Cerebellar cortex (tissue), 1 donor: ENCODE measurements at regions not wholly inside any gene's neighbourhood (a gene's known extent, or its start where the extent isn't known, plus 50 kb on each side); places are given as distances from the start of the nearest gene placed in this dataset.
"Not testable (repeated sequence)": the region's sequence is repeated elsewhere in the genome, so short reads cannot be mapped to it uniquely, and the experiment has no call there.

ENCODE experiments used
- DNase-seq: peaks from one replicate; pipeline ENCODE4 v3.0.0-alpha.2; 2015; ENCODE audit warnings: low spot score

DNA sequence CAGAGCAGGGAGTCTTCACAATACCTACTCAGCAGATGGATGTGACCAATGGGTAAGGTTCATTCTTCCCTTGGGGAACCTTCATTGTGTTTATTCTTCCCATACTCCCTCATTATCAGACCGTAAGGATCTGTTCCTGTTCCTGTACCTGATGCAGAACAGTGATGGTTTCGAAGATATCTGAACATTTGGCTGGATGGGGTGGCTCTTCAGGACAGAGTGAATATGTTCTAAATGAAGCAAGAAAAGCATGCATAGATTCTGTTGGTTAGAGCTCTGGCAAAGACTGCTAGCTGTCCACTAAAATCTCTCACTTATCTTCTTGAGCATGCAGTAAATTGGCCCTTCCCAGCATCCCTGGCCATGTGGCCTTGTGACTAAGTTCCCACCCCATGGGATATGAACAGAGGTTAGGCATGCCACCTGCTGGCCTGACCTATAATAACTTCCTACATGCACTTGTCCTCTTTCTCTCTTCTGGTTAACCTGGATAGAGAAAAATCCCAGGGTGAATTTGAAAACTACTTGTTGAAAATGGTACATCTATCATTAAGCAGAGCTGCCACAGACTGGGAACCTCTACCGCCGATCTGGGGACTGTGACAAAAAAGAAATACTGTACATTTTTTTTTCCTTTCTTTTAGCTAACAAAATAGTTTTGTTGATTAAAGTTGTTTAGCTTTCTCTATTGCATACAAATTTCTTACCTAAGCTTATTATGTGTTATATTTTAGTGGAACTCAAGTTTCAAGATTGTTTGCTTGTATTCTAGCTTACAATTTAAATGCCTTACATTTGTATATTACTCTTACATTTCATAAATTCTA lies 60.0 kb upstream of the BANK1 start:
- DNase-seq = peak; percentile 35

DNA sequence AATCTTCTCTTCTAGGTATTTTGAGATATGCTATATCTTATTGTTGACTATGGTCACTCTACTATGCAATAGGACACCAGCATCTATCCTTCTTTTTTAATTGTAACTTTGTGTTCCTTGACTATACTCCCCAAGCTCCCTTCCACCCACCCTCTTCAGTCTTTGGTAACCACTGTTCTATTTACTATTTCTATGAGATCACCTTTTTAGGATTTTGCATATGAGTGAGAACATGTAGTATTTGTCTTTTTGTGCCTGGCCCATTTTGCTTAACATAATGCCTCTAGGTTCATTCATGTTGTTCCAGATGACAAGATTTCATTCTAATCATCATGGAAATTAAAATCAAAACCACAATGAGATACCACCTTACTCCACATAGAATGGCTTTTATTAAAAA lies 63.3 kb upstream of the BANK1 start:
- DNase-seq = no peak

DNA sequence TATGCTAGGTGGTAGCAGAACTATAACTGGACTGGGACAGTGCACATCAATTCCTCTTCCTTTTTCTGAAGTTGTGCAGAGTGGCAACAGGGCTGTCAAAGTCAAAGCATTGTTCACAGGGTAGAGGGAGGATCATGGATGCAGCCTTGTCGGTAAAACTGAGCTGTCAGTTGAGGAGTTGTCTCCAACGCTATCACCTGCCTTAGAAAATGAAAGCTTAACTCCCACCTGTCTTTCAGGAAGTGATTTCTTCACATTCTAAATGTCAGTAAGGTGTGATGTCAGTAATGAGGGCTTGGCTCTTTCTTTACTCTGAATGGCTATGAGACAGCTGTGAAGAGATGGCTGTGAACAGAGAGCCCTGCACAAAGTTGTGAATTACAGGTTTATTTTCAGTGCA lies 66.4 kb upstream of the BANK1 start:
- DNase-seq = no peak

DNA sequence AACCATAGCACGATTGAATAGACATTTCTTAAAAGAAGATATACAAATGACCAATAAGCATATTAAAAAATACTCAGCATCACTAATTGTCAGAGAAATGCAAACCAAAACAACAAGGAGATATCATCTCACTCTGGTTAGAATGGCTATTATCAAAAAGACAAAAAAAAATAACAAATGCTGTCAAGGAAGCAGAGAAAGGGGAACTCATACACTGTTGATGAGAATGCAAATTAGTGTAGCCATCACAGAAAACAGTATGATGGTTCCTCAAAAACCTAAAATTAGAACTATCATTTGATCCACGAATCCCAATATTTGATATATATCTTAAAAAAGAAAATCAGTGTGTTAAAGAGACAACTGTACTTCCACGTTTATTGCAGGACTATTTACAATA lies 71.7 kb upstream of the BANK1 start:
- no peak for DNase-seq

DNA sequence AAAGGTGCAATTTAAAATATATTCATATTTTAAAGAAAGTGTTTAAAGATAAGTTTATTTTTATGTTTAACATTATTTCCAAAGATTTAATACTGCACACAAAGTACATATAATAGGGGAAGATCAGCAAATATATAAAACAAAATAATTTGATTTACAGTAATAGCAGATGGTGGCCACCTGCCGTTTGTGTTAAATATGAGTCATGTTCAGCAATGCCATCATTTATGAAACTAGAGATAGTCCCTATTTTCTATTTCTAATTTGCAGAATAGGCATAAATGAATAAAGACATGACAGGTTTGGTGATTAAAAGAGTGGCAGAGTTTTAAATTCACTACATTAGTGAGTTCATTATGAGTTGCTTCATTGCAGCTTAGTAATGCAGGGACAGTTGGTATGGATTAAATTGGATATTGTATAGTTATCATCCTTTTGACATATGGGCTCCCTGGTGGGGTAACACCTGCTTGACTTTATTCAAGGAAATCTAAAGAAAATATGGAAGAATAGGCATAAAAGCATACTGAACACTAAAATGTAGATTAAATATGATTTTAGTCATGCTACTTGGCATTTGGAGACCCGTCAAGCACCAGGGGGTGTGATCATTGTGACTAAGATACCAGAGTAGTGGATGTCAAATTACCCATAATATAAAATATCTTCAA lies 78.8 kb upstream of the BANK1 start:
- DNase-seq = peak; percentile 61

DNA sequence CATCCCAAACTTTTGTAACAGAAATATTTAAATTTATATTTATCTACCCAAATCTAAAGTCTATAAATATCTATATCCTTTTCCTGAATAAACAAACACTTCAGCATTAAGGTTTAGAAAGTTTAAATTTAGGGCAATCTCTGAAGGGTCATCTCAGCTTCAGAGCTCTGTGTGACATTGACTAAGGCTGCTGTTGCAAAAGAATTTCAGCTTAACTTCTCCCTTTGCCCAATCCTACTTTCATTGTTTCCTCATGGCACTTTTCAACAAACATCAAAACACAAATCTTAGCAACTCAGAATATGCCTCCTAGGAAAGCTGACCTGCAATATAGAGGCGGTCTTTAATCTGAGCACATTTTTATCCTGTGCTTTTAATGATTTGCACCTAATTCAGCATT lies 79.7 kb upstream of the BANK1 start:
- DNase-seq = peak; percentile 4

DNA sequence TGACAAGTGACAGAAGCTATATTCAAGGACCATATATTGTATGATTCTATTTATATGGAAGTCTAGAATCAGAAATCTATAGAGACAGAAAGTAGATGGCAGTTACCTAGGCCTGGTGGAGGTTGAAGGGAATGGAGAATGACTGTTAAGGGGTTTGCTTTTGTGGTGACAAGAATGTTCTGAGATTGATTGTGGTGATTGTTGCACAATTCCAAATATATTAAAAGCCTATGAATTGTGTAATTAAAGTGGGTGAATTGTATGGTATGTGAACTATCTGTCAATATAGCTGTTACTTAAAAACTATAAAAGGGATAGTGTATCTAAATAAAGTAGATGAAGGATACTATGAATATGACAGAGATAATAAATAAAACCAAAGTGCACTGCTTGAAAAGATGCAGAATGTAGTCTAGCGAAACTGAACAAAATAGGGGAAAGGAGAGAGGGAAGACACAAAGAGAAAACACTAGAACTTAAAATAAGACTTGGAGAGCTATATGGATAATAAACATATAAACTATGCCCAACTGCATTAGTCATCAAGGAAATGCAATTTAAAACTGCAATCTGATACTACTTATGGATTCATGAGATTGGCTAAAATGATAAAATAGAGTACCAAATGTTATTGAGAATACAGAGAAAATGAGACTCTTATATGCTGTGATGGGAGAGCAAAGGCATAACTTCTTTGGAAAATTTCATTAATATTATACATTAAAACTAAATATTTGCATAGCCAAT lies 82.1 kb upstream of the BANK1 start:
- no peak for DNase-seq

DNA sequence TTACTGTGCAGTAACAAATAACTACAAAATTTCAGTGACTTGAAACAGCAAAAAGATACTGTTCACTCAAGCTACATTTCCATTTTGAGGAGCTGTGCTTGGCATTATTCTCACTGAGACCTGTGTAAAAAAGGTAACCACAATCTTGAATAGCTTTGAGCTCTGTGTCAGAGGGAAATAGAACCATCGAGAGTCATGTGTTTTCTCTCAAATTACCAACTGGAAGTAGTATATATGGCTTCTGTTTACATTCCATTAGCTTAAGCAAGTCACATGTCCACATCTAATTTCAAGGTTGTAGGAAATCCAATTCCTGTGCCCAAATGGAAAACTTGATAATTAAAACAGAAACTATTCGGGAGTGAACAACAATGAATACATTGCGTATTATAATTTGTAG lies 82.9 kb upstream of the BANK1 start:
- DNase-seq = no peak

DNA sequence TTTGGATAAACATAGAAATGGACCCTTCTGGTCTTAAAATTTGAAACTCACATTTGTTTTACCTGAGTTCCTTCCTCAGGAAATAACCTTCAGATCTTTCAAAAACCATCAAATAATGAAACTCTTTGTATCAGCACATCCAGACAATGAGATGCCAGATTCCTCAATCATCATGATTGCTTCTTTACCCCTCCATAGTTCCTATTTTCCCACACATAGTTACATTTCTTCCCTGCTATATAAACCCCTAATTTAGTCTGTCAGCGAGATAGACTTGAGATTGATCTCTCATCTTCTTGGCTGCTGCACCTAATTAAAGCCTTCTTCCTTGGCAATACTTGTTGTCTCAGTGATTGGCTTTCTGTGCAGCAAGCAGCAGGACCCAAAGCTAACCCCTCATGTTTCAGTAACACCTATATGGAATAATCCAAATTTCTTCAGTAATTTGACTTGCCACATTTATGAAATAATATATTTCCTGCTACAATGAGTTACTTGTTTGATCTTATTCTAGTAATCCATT lies 83.9 kb upstream of the BANK1 start:
- DNase-seq = no peak

DNA sequence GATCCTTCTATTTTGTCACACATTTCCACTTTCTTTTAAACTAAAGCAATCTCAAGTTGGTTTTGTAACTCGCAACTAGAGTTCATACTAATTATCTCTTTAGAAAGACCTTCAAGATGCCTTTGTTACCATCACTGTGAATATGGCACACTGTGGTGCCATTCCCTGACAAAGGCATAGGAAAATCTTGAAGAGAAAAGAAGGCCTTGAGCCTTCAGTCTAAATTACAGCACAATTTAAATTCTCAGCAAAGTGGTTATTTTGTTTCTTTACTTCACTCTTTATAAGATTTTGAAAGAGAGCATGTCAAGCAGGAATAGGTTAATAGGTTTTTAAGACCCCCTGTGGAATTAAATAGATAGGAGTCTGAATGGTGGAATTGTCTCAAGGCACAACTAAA lies 89.0 kb upstream of the BANK1 start:
- no peak for DNase-seq

DNA sequence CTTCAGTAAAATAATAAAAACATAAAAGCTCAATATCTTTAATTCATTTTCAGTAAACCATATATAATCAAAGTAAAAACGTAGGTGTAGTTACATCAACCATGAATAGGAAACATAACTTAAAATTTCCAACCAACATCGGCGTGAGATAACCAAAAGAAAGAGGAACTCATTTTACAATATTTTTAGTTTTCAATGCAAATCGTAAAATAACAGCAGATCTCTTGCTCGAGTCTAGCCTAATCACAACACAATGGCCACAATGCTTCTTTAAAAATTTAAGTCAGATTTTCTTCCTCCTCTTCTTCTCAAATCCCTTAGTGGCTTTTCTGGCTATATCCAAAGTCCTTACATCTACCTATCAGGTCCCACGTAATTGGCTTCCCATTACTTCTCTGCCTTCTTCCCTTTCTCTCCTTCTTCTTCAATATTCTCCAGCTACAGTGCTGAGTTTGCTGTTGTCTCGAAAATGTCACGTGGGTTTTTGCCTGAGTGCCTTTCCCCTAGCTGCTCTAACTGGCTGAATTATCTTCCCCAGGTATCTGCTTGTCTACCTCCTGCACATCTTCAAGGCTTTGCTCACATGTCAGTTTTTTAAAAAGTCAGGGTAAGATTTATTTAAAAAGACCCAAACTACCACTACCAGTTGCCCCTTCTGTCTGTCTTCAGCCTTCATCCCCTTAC lies 90.9 kb upstream of the BANK1 start:
- no peak for DNase-seq

DNA sequence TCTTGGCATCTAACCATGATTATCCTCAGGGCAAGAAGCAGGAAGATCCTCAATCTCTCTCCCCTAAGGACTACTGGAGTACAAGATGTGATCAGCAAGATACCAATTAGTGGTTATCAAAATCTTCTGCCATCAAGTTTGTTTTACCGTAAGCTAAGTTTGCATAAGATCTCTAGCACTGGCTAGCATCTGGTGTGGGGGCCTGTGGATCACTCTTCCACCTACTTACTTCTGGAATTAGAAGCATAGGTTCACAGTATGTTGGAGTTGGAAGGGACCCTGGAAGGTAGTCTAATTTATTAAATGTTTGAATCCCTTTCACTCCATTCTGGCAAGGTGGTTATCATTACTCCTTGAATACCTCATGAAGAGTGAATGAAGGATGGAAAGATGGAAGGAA lies 93.3 kb upstream of the BANK1 start:
- no peak for DNase-seq

DNA sequence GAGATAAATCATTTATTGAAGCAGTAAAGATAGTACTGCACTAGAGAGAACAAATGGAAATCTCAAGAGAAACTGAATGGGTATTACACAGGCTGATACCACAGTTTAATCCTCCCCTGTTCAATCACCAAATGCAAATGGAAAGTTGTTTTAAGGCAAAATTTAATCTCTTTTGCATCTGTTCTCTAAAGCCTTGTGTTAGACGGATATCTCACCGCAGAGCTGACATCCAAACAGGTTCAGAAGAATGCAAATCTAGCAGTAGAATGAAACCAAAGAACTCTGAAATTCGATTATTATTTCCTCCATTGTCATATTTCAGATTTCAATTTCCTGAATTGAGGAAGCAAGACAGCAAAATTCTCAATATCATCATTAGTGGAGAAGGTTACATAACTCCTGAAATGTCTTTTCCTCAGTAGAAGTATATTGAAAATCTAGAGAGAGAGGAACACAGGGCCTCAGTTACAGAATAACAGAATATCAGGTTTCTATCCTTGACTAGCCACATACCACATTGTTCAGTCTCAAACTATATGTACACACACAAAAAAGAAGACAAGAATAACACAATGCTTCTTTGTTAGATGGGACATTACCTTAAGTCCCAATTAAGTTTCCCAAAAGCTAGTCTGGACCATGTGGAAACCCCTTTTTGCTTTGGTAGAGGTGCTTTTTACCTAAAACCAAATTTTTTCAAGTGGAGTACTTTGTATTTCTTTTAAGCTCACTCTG lies 94.1 kb upstream of the BANK1 start:
- no peak for DNase-seq

DNA sequence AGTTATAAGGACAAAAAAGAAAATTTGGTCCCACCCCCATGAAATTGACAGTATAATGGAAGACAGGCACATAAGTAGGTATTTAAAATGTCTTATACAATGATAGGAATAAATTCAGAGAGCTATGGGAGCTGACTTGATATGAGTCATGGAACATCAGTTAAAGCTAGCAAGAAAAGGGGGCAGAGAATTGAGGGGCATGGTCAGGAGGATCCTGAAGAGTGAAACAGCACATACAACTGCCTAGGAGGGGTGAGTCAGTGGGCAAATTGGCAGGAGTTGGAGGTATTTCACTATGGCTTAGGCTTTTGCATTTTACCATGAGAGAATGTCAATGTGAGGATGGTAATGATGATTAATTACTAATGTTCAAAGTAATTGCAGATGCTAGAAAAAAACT lies 95.4 kb upstream of the BANK1 start:
- DNase-seq = no peak

DNA sequence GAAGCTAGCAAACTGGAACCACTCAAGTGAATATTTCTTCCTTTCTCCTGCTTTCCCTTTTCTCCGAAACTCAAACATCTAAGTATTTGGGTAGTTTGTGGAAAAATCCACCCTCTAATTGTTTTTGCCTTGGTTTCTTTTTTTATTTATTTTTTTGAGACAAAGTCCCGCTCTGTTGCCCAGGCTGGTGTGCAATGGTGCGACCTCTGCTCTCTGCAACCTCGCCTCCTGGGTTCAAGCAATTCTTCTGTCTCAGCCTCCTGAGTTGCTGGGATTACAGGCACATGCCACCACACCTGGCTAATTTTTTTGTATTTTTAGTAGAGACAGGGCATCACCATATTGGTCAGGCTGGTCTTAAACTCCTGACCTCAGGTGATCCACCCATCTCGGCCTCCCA lies 96.1 kb upstream of the BANK1 start:
- not testable (repeated sequence) for DNase-seq

DNA sequence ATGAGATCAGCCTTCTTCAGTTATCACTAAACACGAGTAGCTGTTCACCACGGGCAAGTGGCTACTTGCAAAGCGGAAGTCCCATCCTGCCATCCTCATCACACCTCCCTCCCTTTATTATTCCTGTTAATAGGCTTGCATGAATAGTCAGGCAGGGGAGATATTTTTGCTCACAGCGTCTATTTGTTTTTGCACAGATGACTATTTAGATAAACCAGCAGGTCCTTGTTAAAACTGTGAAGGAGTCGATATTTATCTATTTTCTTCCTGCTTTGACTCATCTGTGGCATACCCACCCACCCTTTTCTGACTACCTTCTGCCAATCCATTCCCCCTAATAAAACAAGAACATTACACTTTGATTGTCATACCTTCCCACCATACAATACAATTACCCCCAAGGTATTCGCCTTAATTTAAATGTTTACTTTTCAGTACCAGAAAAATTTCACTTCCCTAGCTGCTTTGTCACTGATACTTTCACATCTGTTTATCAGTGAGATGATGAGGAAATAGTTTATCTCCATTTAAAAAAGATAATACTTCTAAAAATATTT lies 96.6 kb upstream of the BANK1 start:
- no peak for DNase-seq

DNA sequence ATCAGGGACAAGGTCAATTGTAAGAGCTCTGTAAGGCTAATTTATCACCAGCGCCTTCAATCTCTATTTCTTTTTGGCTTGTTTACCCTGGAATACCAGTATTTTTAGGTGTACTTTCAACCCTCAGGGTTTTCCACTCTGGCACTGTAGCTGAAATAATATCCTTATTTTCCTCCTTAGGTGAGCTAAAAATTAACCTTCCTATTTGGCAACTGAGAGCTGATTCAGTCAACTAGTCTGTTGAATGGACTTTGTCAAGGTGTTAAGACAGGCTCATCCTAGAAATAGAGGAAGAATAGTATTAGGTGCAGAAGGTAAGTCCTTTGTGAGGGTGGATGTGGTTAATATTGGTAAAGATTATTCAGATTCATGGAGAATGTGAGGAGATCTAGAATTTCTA lies 101.3 kb upstream of the BANK1 start:
- DNase-seq = no peak

DNA sequence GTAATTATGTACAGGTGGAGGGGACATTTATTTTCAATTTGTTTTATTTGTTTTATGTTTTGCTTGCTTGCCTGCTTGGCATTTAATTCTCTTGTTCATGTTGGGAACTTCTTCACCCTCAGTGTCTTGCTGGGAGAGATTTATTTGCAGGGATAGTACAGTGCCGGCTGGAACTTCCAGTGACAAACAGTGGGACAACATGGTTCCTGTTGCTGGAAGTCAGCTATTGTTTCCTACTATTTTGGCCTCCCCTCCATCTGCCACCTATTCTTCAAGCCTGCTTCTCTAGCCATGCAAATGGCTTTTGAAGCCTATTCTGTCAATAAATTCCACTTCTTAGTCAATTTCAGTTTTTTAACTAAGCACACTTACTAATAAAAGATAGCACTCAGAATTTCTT lies 105.4 kb upstream of the BANK1 start:
- peak; percentile 60 for DNase-seq

DNA sequence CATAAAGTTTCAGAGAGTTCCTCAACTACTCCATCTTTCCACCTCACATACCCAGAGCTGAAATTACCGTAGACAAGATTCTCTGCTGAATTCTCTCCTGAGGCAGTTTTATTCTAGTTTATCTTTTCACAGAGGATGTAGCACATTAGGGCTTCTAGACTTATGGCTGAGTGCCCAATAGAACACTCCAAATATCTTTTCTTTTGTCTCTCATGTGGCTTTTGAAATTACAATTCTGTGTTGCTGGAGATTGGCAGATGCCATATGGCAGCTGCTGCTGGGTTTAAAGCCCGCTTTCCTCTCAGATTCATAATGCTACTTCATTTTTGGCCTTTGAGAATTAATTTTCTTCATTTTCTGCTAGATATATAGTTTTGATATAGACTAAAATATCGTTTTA lies 107.6 kb upstream of the BANK1 start:
- DNase-seq = peak; percentile 78

DNA sequence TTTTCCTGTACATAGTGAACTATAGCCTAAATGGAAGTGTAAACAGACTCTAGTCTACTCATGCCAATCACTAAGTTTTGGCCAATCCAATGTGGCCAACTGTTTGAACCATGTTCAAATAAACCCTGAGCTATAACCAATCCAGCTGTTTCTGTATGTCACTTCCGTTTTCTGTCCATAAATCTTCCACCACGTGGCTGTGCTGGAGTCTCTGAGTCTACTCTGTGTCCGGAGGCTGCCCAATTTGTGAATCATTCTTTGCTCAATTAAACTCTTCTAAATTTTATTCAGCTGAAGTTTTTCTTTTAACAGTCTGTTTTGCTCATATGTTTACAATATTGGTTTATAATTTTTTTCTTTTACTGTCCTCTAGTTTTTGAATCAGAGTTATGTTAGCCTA lies 112.3 kb upstream of the BANK1 start:
- DNase-seq = no peak

DNA sequence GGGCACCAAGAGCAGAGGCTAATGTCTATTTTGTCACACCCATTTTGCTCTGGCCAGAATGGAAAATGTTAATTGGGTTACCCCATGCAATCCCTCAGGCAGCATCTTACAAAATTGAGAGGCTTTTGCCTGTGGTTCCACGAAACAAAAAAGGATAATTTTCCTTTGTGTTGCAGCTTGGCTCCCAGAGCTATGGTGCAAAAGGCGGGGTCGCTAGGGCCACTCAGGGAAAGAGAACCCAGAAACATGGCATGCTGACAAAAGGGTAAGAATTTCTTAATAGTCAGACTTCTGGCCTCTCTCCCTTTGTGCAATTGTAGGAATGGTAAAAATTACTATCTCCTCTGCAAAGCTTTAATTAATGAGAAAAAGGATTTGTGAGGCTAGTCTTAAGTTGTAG lies 119.6 kb upstream of the BANK1 start:
- DNase-seq = no peak
